Sigmoid colon (tissue), 6 donors: ENCODE measurements at regions not wholly inside any gene's neighbourhood (a gene's known extent, or its start where the extent isn't known, plus 50 kb on each side); places are given as distances from the start of the nearest gene placed in this dataset.

Experiments used
- DNase-seq: peaks from one replicate; pipeline ENCODE4 v3.0.0-alpha.2; 2019
- H3K27ac ChIP-seq, 4 donors: fragments of 200-600 bp; sonication (generic); one replicate each; pipeline ENCODE4 v1.5.1; 2016 to 2019; ENCODE audit warnings: mild to moderate bottlenecking in 1 of 4
- H3K27me3 ChIP-seq, 3 donors: fragments of 200-600 bp; sonication (generic); one replicate each; pipeline ENCODE4 v1.5.1; 2019; ENCODE audit warnings: mild to moderate bottlenecking in 1 of 3
- H3K36me3 ChIP-seq, 4 donors: fragments of 200-600 bp; sonication (generic); one replicate each; pipeline ENCODE4 v1.5.1; 2016 to 2019
- H3K4me1 ChIP-seq, 4 donors: fragments of 200-600 bp; sonication (generic); one replicate each; pipeline ENCODE4 v1.5.1; 2017 to 2019
- H3K4me3 ChIP-seq, 4 donors: fragments of 200-600 bp; sonication (generic); one replicate each; pipeline ENCODE4 v1.5.1; 2017 to 2019; ENCODE audit warnings: mild to moderate bottlenecking in 2 of 4, moderate library complexity in 1 of 4
- H3K9me3 ChIP-seq, 4 donors: fragments of 200-600 bp in 3 of 4; sonication (generic) in 3 of 4; one replicate each; pipeline versions ENCODE4 v1.5.1 to v1.6.1; 2013 to 2019
- EP300 ChIP-seq, 4 donors: sonication (generic); formaldehyde crosslinking; IDR thresholded peaks; one replicate each; pipeline ENCODE4 v1.6.1; 2017; ENCODE audit warnings: antibody characterized with exemption in 4 of 4
- POLR2A ChIP-seq, 2 donors: fragments of 450-650 bp; IDR thresholded peaks; one replicate each; pipeline ENCODE4 v1.6.1; 2016; ENCODE audit warnings: antibody characterized with exemption in 2 of 2, mild to moderate bottlenecking in 2 of 2, moderate library complexity in 2 of 2
- POLR2AphosphoS5 ChIP-seq, 4 donors: sonication (generic); formaldehyde crosslinking; IDR thresholded peaks; one replicate each; pipeline ENCODE4 v1.6.1; 2017; ENCODE audit warnings: antibody characterized with exemption in 4 of 4
- WGBS, 2 donors: extraction: QIAGEN DNeasy Blood & Tissue Kit; methylation state at CpG; one replicate each; pipeline ENCODE4 v1.1.7; 2013; 5-methylcytosine and 5-hydroxymethylcytosine counted together
- intact Hi-C: fragments of 100-400 bp; cut with DNase I; formaldehyde crosslinking; loops from one replicate; pipeline ENCODE4 v1.15.1; 2023
- TF ChIP-seq, protein P1 (sequence below), 4 experiments: fragments of 450-650 bp in 3 of 4; fragments of 200-600 bp in 1 of 4; IDR thresholded peaks; one replicate each; pipeline ENCODE4 v1.5.1; 2016 to 2019; ENCODE audit warnings: antibody characterized with exemption in 4 of 4, mild to moderate bottlenecking in 3 of 4, moderate library complexity in 2 of 4
- donor health status: healthy with polysubstance abuse.
- donor health status: healthy.

DNA sequence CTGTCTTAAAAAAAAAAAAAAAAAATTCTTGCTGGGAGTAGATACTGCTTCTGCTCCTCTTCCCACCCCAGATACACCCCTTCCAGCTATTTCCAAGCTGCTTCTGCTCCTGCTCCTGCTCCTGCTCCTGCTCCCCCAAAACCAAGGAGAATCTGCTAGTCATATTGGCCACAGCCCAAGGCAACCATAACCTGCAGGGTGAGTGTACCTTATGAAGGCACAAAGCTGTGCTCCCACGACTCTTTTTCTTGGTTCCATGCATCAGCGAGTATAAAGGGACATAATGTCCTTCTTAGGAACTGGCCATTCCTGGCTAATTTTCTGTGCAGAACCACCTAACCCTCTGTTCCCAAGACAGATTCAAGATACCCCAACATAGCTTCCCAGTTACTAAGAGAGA is 129.5 kb upstream of the CDK1 start:
- Histone ChIP-seq H3K27me3 (no peaks in the 10 kb centered on the region), H3K4me3 (no peak overlapping the region), H3K36me3 (no peaks in the 10 kb centered on the region), H3K27ac (no peak overlapping the region), H3K9me3 (no peaks in the 10 kb centered on the region), H3K4me1 (peaks cover 0 to 3% (median 2%) of the 10 kb centered on the region in 4 donors)
- WGBS, 2 donors, result 91 to 93% methylated on average over 2 of the region's 2 CpGs
- intact Hi-C loops, result loop anchor here (5.0 kb wide), 1 partner anchor 546 kb away; no protein-coding TSS in a partner anchor
- no peak for DNase-seq
- no peak for TF ChIP-seq POLR2AphosphoS5 (IDR thresholded peaks at IDR 0.05)
- TF ChIP-seq, protein P1, sequence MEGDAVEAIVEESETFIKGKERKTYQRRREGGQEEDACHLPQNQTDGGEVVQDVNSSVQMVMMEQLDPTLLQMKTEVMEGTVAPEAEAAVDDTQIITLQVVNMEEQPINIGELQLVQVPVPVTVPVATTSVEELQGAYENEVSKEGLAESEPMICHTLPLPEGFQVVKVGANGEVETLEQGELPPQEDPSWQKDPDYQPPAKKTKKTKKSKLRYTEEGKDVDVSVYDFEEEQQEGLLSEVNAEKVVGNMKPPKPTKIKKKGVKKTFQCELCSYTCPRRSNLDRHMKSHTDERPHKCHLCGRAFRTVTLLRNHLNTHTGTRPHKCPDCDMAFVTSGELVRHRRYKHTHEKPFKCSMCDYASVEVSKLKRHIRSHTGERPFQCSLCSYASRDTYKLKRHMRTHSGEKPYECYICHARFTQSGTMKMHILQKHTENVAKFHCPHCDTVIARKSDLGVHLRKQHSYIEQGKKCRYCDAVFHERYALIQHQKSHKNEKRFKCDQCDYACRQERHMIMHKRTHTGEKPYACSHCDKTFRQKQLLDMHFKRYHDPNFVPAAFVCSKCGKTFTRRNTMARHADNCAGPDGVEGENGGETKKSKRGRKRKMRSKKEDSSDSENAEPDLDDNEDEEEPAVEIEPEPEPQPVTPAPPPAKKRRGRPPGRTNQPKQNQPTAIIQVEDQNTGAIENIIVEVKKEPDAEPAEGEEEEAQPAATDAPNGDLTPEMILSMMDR (IDR thresholded peaks at IDR 0.05), result no peak
- TF ChIP-seq POLR2A (IDR thresholded peaks at IDR 0.05), result no peak
- TF ChIP-seq EP300 (IDR thresholded peaks at IDR 0.05), result no peak

DNA sequence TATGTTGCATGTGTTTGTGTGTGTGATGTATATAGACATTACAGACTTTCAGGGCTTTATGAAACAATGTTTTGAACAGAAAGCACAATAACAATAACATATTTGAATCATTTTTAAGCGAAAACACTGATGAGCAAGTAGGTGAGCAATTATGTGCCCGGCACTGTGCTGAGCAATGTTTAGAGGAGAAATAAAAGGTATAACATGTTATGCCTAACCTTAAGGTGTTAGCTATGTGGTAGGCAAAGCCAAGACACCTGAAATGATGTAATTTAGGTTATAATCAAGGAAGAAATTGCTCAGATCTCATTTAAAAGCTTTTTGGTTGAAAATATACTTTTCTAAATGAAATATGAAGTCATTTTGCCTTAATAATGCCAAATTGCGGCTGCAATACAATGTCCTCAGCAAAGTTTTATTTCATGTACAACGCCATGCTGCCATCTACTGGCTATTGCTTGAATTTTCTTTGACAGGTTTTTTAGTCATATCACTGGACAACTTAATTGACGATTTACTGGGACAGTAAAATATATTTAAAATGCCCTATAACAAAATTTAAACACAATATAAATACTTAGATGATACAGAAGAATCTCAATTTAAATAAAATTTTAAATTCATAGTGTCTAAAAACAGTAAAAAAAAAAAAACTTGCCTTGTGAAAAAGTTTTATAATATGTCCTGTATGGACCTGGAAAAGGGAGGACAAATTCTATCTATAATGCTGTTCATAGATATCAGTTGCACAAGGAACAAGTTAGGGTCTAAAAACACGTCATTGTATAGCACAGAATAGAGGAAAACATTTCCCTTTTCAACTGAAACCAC is 131.1 kb upstream of the CDK1 start:
- no peaks in the 10 kb centered on the region for H3K27me3 ChIP-seq
- DNase-seq, result no peak
- H3K4me3 ChIP-seq, result no peak overlapping the region
- WGBS, 2 donors, result 13 to 29% methylated on average over 6 of the region's 6 CpGs
- intact Hi-C loops, result loop anchor here (2.0 to 5.0 kb wide), 2 partner anchors 202 to 545 kb away; no protein-coding TSS in a partner anchor
- TF ChIP-seq POLR2AphosphoS5 (IDR thresholded peaks at IDR 0.05) (no peak), EP300 (IDR thresholded peaks at IDR 0.05) (no peak), POLR2A (IDR thresholded peaks at IDR 0.05) (no peak)
- TF ChIP-seq, protein P1 (IDR thresholded peaks at IDR 0.05), result peak; percentile 35 to 74 (median 60)
- no peak overlapping the region for H3K27ac ChIP-seq
- no peaks in the 10 kb centered on the region for H3K36me3 ChIP-seq
- H3K9me3 ChIP-seq, result no peaks in the 10 kb centered on the region
- H3K4me1 ChIP-seq, result peaks cover 0 to 3% (median 2%) of the 10 kb centered on the region in 4 donors

GRCh38 chr10:60645980-60646379 is 132.3 kb upstream of the CDK1 start:
- no peak for DNase-seq
- no peaks in the 10 kb centered on the region for H3K36me3 ChIP-seq
- WGBS, 2 donors, result 81 to 88% methylated on average over 2 of the region's 2 CpGs
- no peaks in the 10 kb centered on the region for H3K9me3 ChIP-seq
- no peak overlapping the region for H3K27ac ChIP-seq
- H3K4me3 ChIP-seq, result no peak overlapping the region
- TF ChIP-seq, protein P1 (IDR thresholded peaks at IDR 0.05), result no peak
- TF ChIP-seq POLR2AphosphoS5 (IDR thresholded peaks at IDR 0.05) (no peak), EP300 (IDR thresholded peaks at IDR 0.05) (no peak), POLR2A (IDR thresholded peaks at IDR 0.05) (no peak)
- peaks cover 0 to 3% (median 2%) of the 10 kb centered on the region in 4 donors for H3K4me1 ChIP-seq
- intact Hi-C loops, result loop anchor here (2.0 to 5.0 kb wide), 2 partner anchors 201 to 544 kb away; no protein-coding TSS in a partner anchor
- no peaks in the 10 kb centered on the region for H3K27me3 ChIP-seq

- intact Hi-C loops, result loop anchor here (5.0 kb wide), 1 partner anchor 542 kb away; no protein-coding TSS in a partner anchor
These were observed 133.7 kb upstream of the CDK1 start for GRCh38 chr10:60644436-60645130.

More at GRCh38 chr10:60644436-60645130, 133.7 kb upstream of the CDK1 start:
- DNase-seq, result no peak
- TF ChIP-seq, protein P1 (IDR thresholded peaks at IDR 0.05), result no peak
- TF ChIP-seq POLR2A (IDR thresholded peaks at IDR 0.05), result no peak
- TF ChIP-seq EP300 (IDR thresholded peaks at IDR 0.05), result no peak
- no peak for TF ChIP-seq POLR2AphosphoS5 (IDR thresholded peaks at IDR 0.05)
- Histone ChIP-seq H3K4me3 (no peak overlapping the region), H3K27ac (no peak overlapping the region), H3K9me3 (no peaks in the 10 kb centered on the region), H3K27me3 (no peaks in the 10 kb centered on the region), H3K4me1 (peaks cover 0 to 3% (median 2%) of the 10 kb centered on the region in 4 donors), H3K36me3 (no peaks in the 10 kb centered on the region)
- 70 to 80% methylated on average over 4 of the region's 4 CpGs for WGBS, 2 donors
